NCI-H2196 treated with DMSO at 0.1 percent for 48 hours (cell line): ENCODE measurements at regions not wholly inside any gene's neighbourhood (a gene's known extent, or its start where the extent isn't known, plus 50 kb on each side); places are given as distances from the start of the nearest gene placed in this dataset.

ENCODE experiments used
- DNase-seq: peaks from one replicate; lab custom pipeline; 2025; ENCODE audit not compliant: unreplicated experiment; lab: John Stamatoyannopoulos, UW

- DNase-seq: no peak
These were observed 128.2 kb upstream of the OBI1 start for GRCh38 chr13:78787190-78787589.

GRCh38 chr13:78786459-78786858 lies 127.5 kb upstream of the OBI1 start:
- DNase-seq: no peak

DNA sequence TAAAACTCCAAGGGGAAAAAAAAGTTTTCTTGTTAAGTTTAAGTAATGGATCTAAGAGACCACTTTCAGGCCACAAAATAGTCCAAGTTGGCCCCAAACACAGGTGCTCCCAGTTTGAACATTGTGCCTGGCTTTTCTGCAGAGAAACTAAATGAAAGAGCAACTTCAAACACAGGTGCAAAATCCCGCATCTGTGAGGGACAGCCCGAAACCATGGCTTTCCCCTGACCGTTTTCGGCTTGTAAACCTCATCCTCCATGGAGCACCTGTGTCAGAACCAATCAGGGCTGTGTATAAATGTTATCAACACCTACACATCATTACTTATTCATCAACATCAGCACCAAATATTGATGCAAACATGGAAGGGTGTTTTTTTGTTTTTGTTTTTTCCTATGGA lies 126.8 kb upstream of the OBI1 start:
- DNase-seq: no peak

GRCh38 chr13:78784014-78784750 lies 125.2 kb upstream of the OBI1 start:
- no peak for DNase-seq

GRCh38 chr13:78780708-78781107 lies 121.8 kb upstream of the OBI1 start:
- no peak for DNase-seq

DNA sequence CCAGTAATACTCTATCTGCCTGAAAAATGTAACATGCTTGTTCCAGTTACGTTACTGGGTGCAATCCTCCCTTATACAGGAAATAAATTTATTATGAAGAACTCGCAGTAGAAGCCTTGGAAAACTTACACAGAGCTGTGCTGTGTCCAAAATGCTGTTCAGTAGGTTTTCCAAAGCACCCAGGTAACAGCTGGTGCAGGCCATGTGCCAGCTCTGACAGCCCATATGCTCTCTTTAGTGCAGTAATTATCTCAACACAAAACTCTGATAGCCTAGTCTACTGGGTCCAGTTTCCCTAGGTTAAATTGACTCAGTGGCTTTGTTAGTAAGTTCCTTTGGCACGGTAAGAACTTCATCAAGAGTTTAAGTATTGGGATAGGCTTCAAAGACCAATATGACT lies 120.7 kb upstream of the OBI1 start:
- no peak for DNase-seq

GRCh38 chr13:78777976-78778375 lies 119.0 kb upstream of the OBI1 start:
- DNase-seq: no peak

DNA sequence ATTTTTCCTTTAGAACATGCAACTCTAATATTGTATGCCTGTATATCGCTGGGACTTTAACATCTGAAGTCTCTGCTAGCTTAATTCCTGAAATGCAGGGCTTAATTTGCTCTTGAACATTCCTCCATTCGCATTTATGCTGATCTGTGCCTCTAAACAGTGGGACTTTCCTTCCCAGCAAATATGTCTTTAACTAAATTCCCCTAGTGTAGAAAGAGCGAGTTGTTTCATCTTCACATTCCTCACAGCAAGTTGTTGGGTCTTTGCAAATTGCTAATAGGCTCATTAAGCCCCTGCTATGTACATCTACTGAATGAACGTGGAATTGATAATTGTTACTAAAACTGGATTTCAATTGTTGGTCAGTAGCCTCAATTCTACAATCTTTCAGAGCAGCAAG lies 118.4 kb upstream of the OBI1 start:
- no peak for DNase-seq

- DNase-seq: no peak
These were observed 114.0 kb upstream of the OBI1 start for GRCh38 chr13:78772933-78773332.

DNA sequence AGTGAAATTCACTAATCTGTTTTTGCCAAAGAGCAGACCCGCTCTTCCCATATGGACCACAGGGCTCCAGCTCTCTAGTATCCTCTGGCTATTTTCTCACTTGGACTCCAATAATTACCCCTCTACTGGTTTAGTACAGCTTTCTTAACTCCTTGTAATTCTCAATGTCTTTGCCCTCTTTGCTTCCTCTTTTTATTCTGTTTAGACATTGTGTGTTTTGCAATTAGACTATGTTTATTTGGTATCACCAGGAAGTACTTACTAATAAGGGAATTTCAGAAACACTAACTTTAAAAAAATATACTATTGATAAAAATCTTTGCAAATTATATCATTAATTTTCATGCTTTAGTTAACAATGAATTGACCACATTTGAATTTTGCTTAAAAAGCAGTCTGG lies 111.6 kb upstream of the OBI1 start:
- DNase-seq: no peak

- DNase-seq: no peak
These were observed 110.0 kb upstream of the OBI1 start for GRCh38 chr13:78768950-78769349.

DNA sequence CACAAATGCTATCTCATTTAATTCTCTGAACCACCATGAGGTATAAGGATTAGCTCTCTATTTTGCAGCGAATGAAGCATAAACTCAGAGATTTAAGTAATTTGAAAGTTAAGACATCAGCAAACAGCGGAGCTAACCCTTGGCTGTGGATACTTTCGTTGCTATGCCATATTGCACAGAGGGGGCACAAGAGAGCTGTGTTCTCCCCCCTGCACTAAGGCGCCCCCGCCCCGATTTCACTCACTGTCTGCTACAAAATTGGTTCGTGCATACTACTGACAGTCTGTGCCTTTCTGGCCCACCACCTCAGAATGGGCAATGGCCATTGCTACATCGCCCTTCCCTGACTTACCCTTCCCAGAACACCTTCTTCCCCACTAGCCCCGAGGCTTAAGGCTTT lies 105.7 kb upstream of the OBI1 start:
- no peak for DNase-seq

DNA sequence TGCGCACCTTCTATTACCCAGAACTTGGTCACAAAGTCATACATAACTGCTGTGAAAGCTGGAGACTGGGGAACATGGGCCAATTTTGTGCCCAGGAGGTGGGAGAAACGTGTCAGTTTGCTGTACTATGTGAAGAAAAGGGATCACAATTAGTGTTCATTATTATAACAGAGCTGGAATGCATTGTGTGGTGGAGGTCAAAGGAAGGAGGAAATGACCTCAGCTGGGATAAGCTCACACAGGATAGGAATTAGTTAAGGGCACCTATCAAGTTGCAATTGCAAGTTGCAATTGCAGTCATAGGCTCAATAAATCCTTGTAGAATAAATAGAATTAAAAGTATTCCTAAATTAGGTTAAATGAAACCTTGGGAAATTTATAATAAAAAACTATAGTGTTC lies 103.9 kb upstream of the OBI1 start:
- DNase-seq: no peak

DNA sequence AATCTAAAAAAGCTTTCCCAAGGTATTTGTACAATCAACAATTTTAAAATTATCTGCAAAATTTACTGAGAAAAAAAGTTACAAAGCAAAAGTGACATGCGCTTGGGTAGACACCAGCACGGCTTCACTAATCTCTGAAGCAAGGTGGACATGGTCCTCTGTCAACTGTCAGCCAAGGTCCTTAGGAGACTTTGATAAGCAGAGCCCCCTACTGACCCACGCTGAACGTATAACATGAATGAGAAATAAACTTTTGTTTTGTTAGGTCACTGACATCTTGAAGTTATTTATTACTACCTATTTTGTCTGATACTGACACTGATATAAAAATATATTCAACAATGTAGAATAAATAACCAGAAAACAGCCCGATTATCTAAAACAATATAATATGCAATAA lies 100.7 kb upstream of the OBI1 start:
- no peak for DNase-seq

GRCh38 chr13:78758549-78758948 lies 99.6 kb upstream of the OBI1 start:
- DNase-seq: no peak

GRCh38 chr13:78753435-78753834 lies 94.5 kb upstream of the OBI1 start:
- no peak for DNase-seq

DNA sequence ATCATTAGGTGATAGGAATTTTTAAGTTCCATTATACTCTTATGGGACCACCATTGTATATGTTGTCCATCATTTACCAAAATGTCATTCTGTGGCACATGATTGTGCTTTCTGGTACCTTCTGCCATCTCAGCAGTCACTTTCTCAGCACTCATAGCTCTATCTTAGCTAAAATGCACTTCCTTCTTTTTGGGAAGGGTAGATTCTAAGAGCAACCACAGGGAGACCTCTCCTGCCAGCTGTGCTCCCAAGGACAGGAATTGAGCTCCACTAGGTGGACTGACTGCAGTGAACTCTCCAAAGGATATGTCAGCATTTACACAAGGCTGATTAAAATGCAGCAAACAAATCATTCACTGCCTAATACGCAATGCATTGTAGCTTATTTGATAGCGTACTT lies 91.8 kb upstream of the OBI1 start:
- DNase-seq: no peak

DNA sequence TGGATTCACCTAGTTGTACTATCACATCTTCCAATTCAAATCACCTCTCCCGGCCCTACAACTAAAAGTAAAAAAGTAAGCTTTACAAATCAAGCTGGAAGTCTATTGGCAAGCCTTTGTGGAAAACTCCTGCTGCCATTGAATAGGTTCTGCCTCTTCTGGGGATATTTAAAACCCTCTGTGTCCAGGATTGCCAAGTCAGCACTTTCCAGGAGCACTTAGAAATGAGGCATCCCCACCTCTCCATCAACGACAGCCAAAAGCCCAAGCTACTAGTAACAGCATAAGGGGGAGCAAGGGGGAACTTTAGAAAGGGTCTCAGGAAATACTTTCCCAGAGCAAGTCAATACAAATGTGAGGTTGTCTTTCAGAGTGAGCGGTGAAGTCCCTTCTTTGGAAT lies 85.0 kb upstream of the OBI1 start:
- DNase-seq: no peak

- no peak for DNase-seq
These were observed 83.7 kb upstream of the OBI1 start for GRCh38 chr13:78742659-78743058.

DNA sequence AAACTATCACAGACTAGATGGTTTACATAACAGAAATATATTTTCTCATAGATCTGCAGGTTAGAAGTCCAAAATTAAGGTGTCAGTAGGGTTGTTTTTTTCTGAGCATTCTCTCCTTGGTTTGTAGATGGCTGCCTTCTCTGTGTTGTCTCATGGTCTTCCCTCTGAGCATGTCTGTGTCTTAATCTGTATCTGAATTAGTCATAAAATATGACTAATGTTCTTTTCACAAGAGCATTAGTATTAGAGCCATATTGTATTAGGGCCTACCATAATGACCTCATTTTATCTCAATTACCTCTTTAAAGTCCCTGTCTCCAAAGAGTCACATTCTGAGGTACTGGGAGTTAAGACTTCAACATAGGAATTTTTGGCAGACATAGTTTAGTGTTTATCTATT lies 77.2 kb upstream of the OBI1 start:
- DNase-seq: no peak

GRCh38 chr13:78732445-78733017 lies 73.6 kb upstream of the OBI1 start:
- no peak for DNase-seq

- DNase-seq: no peak
These were observed 63.7 kb upstream of the OBI1 start for GRCh38 chr13:78722700-78723099.

DNA sequence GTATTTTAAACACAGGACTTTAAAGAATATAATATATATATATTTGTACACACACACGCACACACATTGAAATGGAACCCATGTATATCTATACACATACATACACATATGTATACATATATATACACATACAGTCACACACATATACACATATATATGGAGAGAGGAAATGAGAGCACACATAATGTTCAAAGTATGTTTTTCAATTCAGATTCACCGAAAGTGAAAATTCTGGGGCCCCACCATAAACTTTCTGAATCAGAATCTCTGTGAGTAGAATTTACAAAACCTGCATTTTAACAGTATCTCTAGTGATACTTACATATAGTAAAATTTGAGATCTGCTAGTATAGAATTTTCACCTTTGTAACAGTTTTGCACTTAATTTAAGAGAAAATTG lies 60.4 kb upstream of the OBI1 start:
- no peak for DNase-seq
